NB4 (cell line): ENCODE measurements at regions not wholly inside any gene's neighbourhood (a gene's known extent, or its start where the extent isn't known, plus 50 kb on each side); places are given as distances from the start of the nearest gene placed in this dataset.
"Not testable (repeated sequence)": the region's sequence is repeated elsewhere in the genome, so short reads cannot be mapped to it uniquely, and the experiment has no call there.

Experiments
- POLR2A ChIP-seq: IDR thresholded peaks from 2 replicates; pipeline ENCODE4 v1.6.1; 2011; ENCODE audit warnings: mild to moderate bottlenecking; ENCODE audit not compliant: insufficient read length; ENCODE audit errors: extremely low read depth
- TF ChIP-seq, protein P1 (sequence below): IDR thresholded peaks from one replicate; pipeline ENCODE4 v1.5.1; 2012; ENCODE audit warnings: low read depth, low read length

DNA sequence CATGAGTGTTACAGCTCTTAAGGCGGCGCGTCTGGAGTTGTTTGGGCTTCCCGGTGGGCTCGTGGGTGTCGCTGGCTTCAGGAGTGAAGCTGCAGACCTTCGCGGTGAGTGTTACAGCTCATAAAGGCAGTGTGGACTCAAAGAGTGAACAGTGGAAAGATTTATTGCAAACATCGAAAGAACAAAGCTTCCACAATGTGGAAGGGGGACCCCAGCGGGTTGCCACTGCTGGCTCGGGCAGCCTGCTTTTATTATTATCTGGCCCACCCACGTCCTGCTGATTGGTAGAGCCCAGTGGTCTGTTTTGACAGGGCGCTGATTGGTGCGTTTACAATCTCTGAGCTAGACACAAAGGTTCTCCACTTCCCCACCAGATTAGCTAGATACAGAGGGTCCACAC is 405.7 kb downstream of the HLX start:
- TF ChIP-seq, protein P1, sequence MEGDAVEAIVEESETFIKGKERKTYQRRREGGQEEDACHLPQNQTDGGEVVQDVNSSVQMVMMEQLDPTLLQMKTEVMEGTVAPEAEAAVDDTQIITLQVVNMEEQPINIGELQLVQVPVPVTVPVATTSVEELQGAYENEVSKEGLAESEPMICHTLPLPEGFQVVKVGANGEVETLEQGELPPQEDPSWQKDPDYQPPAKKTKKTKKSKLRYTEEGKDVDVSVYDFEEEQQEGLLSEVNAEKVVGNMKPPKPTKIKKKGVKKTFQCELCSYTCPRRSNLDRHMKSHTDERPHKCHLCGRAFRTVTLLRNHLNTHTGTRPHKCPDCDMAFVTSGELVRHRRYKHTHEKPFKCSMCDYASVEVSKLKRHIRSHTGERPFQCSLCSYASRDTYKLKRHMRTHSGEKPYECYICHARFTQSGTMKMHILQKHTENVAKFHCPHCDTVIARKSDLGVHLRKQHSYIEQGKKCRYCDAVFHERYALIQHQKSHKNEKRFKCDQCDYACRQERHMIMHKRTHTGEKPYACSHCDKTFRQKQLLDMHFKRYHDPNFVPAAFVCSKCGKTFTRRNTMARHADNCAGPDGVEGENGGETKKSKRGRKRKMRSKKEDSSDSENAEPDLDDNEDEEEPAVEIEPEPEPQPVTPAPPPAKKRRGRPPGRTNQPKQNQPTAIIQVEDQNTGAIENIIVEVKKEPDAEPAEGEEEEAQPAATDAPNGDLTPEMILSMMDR, result not testable (repeated sequence)
- not testable (repeated sequence) for TF ChIP-seq POLR2A
